Erythroblast (primary cell): ENCODE measurements at regions not wholly inside any gene's neighbourhood (a gene's known extent, or its start where the extent isn't known, plus 50 kb on each side); places are given as distances from the start of the nearest gene placed in this dataset.

Source experiments
- GATA1 ChIP-seq: IDR thresholded peaks from 2 replicates; pipeline ENCODE4 v1.6.1; 2011; ENCODE audit warnings: low read depth, mild to moderate bottlenecking, control low read depth, low read length, moderate library complexity
- POLR2A ChIP-seq: IDR thresholded peaks from 2 replicates; pipeline ENCODE4 v1.6.1; 2011; ENCODE audit warnings: mild to moderate bottlenecking, low read length

DNA sequence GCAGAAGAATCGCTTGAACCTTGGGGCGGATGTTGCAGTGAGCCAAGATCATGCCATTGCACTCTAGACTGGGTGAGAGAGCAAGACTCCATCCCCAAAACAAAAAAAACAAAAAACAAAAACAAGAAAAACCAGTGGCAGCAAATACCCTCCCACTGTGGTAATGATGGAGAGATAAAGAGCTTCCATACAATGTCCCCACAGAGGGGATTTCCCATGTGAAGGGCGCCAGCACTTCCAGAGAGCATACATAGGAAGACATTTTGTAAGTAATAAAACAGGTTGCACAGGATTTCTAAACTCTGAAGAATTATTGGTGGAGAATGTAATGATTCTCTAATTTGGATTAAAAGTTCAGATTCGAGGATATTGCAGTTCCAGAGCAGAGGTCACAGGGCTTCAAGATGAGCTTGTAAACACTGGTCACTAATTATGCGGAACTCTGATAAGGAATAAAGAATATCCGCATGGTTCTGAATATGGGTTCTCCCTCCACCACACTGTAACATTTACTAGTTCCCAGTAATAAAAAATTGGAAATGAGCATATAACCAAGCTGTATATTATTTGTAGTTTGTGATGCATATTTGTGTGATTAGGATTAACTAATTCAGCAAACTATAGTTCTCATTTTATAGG, 290.1 kb upstream of the SLC10A2 start:
- TF ChIP-seq POLR2A (no peak), GATA1 (no peak)
